Stimulated activated CD8-positive, alpha-beta memory T cell treated with anti-CD3 and anti-CD28 coated beads, Interleukin-7, amount 100 ng/mL, for 48 hours (primary cell): ENCODE measurements at regions not wholly inside any gene's neighbourhood (a gene's known extent, or its start where the extent isn't known, plus 50 kb on each side); places are given as distances from the start of the nearest gene placed in this dataset.

Experiments
- DNase-seq, 2 donors: peaks; one replicate each; pipeline ENCODE4 v3.0.0-alpha.2; 2020; ENCODE audit warnings: low read depth in 1 of 2; ENCODE audit errors: extremely low read depth in 1 of 2

GRCh38 chr22:47847131-47847890 is 1084.9 kb downstream of the TBC1D22A start:
- DNase-seq: no peak

- DNase-seq: no peak
Measured at GRCh38 chr22:47846206-47846605, 1083.8 kb downstream of the TBC1D22A start.

- no peak for DNase-seq
Measured at GRCh38 chr22:47842119-47842518, 1079.7 kb downstream of the TBC1D22A start.

- DNase-seq: no peak
Measured at GRCh38 chr22:47841156-47841555, 1078.7 kb downstream of the TBC1D22A start.

- DNase-seq: no peak
Measured at GRCh38 chr22:47839595-47840227, 1077.3 kb downstream of the TBC1D22A start.

- DNase-seq: no peak
Measured at GRCh38 chr22:47837703-47838102, 1075.3 kb downstream of the TBC1D22A start.

GRCh38 chr22:47836957-47837356 is 1074.5 kb downstream of the TBC1D22A start:
- no peak for DNase-seq

GRCh38 chr22:47835726-47836125 is 1073.3 kb downstream of the TBC1D22A start:
- no peak for DNase-seq

GRCh38 chr22:47826016-47826415 is 1063.6 kb downstream of the TBC1D22A start:
- DNase-seq: no peak

GRCh38 chr22:47822422-47822821 is 1060.0 kb downstream of the TBC1D22A start:
- no peak for DNase-seq

GRCh38 chr22:47818496-47818895 is 1056.0 kb downstream of the TBC1D22A start:
- no peak for DNase-seq

- no peak for DNase-seq
Measured at GRCh38 chr22:47817380-47817779, 1054.9 kb downstream of the TBC1D22A start.

- no peak for DNase-seq
Measured at GRCh38 chr22:47816863-47817210, 1054.4 kb downstream of the TBC1D22A start.

- DNase-seq: no peak
Measured at GRCh38 chr22:47816121-47816862, 1053.8 kb downstream of the TBC1D22A start.

GRCh38 chr22:47814474-47814873 is 1052.0 kb downstream of the TBC1D22A start:
- no peak for DNase-seq

- no peak for DNase-seq
Measured at GRCh38 chr22:47813661-47814060, 1051.2 kb downstream of the TBC1D22A start.

- no peak for DNase-seq
Measured at GRCh38 chr22:47811971-47812370, 1049.5 kb downstream of the TBC1D22A start.

GRCh38 chr22:47810505-47811500 is 1048.4 kb downstream of the TBC1D22A start:
- no peak for DNase-seq

GRCh38 chr22:47808886-47809620 is 1046.6 kb downstream of the TBC1D22A start:
- no peak for DNase-seq

GRCh38 chr22:47808236-47808635 is 1045.8 kb downstream of the TBC1D22A start:
- DNase-seq: no peak
